GM21367 (cell line): ENCODE measurements at regions not wholly inside any gene's neighbourhood (a gene's known extent, or its start where the extent isn't known, plus 50 kb on each side); places are given as distances from the start of the nearest gene placed in this dataset.
"Not testable (repeated sequence)": the region's sequence is repeated elsewhere in the genome, so short reads cannot be mapped to it uniquely, and the experiment has no call there.

ENCODE experiments used
- ATAC-seq: cut with Tn5 transposase; IDR thresholded peaks from one replicate; pipeline ENCODE4 v1.9.1; 2021; ENCODE audit not compliant: unreplicated experiment

DNA sequence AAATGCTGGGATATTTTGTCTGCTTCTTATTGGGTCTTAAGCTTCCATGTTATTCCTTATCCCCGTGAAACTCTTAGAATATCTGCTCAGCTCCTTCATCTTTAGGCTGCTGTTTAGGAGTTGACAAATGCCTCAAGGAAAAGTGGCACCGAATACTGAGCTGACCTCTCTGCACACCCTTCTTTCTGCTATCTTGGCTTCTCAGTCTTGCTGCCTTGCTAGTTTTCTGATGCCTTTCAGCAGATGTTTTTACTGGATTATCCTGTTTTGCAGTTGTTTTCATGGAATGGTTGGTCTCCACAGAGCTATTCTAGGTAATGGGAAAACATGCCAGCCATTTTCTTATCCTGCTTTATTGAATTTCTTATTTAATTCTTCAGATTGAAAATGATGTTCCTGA, 86.3 kb downstream of the GYPE start:
- ATAC-seq = no peak

DNA sequence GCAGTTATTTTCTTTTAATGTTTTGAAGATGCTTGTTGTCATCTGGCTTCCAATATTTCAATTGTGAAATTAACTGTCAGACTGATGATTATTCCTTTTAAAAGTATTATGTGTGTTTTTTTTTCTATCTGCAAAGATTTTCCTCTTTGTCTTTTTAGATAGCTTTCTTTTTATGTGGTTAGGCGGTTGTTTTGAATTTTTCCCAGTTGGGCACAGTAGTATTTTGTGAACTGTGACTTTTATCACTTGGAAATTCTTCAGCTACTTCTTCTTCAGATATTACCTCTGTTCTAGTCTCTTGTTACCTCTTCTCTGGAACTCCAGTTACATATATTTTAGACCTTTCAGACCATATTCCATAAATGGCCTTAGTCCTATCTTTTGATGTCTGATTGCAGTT, 87.5 kb downstream of the GYPE start:
- not testable (repeated sequence) for ATAC-seq

DNA sequence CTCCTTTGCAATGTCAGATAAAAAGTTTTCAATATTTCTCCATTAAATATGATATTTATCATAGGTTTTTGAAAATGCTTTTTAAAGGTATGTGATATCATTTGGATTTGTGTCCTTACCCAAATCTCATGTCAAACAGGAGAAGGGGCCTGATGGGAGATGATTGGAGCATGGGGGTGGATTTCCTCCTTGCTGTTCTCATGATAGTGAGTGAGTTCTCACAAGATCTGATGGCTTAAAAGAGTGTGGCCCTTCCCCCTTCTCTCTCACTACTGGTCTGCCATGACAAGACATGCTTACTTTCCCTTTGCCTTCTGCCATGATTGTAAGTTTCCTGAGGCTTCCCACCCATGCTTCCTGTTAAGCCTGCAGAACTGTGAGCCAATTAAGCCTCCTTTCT, 90.0 kb downstream of the GYPE start:
- not testable (repeated sequence) for ATAC-seq

DNA sequence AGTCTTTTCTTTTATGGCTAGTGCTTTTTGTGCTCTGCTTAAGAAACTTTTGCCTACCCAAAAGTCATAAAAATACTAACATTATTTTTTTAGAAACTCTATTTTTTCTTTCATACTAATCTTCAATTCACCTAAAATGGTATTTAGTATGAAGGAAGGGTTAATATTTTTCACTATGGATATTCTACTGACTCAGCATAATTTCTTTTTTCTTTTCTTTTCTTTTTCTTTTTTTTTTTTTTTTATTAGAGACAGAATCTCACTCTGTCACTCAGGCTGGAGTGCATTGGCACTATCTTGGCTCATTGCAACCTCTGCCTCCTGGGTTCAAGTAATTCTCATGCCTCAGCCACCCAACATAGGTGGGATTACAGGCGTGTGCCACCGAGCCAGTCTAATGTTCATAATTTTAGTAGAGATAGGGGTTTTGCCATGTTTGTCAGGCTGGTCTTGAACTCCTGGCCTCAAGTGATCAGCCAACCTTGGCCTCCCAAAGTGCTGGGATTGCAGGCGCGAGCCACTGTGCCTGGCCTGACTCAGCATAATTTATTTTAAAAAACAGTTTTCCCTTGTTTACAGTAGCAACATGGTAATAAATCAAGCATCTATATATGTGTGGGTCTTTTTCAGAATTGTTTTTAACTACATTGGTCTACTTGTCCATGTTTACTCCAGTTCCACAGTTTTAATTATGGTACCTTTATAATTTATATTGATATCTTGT, 91.8 kb downstream of the GYPE start:
- not testable (repeated sequence) for ATAC-seq

DNA sequence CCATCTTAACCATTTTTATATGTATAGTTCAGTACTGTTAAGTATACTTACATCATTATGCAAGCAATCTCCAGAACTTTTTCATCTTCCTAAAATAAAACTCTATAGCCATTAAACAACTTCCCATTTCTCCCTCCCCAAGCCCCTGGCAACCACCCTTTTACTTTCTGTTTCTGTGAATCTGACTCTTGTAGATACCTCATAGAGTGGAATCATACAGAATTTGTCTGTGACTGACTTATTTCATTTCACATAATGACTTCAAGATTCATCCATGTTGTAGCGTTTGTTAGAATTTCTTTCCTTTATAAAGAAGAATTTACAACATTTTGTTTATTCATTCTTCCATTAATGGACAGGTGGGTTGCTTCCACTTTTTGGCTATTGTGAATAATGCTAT, 91.2 kb upstream of the FREM3 start:
- not testable (repeated sequence) for ATAC-seq

DNA sequence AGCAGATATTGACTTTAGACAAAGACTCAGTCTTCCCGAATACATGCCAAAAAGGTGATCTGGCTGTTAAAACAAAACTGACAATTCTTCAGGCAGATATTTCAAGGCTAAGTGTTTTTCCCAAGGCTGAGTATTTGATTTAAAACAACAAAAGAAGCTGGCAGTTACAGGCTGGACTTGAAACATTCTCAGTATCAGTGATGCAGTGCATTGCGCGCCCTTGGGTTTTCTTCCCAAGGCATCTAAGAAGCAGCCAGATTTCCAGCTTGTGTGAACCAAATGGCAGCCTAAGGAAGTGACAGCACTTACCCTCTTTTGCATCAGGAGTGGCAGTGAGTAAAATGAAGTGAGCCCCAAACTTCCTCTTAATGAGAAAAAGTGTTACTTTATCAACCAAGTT, 90.0 kb upstream of the FREM3 start:
- ATAC-seq = not testable (repeated sequence)

DNA sequence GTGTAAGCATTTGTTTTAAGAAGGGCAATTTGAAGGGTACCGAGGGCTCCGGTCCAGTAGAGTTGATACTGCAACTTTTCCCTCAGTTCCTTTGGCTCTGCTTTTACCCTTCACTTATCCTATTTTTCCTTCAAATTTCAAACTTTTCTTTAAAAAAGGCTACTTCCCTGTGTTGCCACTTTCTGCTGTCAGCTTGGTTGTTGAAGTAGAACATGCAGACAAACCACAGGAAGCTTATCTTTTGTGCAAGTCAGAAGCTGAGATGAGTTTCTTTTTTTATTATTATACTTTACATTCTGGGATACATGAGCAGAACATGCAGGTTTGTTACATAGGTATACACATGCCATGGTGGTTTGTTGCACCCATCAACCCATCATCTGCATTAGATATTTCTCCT, 89.1 kb upstream of the FREM3 start:
- not testable (repeated sequence) for ATAC-seq

DNA sequence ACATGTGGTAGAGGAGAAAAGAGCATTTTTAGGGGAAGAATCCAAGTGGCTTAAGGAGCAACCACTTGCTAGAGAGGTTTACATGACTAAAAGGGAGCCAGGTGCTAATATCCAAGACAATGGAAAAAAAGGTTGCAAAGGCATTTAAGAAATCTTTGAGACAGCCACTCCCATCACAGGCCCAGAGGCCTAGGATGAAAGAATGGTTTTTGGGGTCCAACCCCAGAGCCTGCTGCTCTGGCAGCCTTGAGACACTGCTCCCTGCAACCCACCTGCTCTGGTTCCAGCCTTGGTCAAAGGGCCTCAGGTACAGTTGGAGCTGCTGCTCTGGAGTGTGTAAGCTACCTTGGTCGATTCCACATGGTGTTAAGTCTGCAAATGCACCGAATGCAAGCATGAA, 84.1 kb upstream of the FREM3 start:
- ATAC-seq = no peak

DNA sequence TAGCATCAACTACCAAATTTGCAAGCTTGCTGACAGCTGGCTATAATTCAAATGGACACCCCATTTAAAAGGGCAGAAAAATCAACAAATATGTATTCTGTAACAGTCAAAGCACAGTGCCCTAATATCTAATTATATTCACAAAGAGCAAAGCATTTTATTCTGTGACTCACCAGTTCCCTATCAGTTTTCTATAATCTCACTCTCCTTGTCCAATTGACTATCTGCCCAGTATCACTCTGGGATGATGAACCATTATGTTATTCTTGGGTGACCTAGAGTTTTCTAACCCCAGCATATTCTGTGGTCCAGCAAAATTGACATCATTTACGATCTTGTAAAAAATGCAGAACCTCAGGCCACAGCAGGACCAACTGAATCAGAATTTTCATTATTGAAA, 82.0 kb upstream of the FREM3 start:
- ATAC-seq = no peak

DNA sequence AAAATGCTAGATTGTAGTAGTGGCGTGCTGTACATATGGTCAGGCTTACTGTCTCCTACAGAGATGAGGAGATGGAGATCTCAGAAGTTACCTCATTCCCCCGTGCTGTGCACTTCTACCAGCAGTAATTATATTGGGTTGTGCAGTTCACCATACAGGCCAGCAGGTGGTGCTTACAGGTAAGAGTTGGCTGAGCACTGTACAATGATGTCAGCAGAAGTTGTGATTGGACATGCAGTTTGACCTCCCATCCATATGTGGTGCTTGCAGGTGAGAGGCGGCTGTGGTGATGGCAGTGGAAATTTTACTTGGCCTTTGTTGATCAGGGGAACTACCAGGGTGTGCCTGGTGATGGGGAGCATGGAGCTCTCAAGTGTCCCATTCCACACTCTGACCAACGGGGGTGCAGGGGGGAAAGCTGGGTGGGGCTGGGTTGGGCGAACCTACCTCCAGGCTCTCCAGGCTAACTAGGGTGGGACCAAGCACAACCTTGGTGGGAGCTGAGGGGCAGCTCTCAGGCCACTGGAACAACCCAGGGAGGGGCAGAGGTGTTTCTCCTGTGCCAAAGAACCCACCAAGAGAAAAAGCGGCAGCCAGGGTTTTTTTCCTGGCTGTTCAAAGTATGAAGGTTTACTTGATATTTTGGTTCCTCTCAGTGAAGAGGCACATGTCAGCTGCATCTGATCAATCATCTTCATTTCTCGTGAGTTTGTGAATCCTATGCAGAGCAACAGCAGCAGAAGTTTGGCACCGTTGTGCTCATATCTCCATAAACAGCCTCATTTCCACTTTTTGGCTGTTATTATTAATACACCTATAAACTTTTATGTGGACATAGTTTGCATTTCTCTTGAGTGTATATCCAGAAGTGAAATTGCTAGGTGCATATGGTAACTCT, 73.8 kb upstream of the FREM3 start:
- ATAC-seq = peak; percentile 100

DNA sequence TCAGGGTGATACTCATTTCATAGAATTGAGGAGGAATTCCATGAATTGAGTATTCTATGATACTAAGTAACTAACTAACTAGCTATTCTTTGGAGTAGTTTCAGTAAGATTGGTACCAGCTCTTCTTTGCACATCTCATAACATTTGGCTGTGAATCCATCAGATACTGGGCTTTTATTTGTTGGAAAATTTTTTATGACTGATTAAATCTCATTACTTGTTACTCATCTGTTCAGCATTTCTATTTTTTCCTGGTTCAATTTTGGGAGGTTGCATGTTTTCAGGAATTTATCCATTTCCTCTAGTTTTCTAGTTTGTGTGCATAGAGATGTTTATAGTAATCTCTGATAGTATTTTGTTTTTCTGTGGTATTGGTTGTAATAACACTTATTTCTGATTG, 70.8 kb upstream of the FREM3 start:
- ATAC-seq = no peak

DNA sequence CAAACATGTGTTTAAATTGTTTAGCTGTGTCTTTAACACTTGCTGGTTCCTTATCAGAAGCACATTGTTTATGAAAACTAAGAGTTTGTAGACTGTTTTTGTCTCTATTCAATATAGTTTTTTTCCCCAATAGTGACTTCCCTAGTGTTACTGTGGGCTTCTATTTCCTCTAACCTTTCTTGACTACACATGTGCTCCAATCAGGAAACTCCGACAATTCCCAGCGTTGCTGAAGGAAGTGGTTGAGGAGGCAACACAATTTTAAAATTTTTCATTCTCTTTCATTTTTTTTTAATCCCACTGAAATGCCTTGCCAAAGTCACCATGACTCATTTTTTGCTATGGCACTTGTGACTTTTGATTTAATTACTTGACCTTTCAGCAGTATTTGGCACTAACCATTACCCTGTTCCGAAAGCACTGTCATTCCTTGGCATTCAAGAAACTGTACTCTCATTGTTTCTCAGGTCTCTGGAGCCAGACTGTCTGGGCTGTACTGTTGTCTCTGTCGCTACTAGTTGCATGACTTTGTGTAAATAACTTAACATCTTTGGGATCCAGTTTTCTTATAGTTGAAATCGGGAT, 67.6 kb upstream of the FREM3 start:
- no peak for ATAC-seq

DNA sequence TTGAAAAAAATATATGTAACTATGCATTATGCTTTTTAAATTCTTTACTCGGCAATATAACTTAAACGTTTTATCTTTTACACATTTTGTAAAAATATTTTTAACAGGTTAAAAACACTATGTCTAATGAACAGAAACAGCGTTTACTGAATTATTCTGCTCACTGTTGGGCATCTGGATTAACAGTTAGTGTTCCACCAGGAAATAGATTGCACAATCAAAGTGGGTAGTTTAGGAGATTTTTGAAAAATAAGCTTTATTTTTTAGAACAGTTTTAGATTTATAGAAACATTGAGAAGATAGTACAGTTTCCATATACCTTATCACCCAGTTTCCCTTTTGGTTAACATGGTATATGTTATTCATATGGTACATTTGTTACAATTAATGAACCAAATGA, 63.1 kb upstream of the FREM3 start:
- no peak for ATAC-seq

DNA sequence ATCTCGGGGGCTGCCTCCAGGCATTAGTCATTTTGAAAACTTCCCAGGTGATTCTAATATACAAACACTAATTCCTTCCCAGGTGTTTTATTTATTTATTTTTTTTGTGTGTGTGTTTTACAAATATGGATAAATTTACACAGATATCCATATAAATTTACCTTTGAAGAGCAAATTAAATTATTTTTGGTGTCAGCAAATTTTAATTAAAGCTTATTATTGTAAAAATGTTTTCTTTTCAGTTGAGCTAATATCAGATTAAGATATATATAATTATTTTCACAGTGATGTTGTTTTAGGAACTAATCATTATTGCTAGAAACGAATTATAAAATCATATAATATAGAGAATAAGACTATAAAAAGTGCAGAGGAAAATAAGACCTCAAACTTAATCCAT, 62.0 kb upstream of the FREM3 start:
- no peak for ATAC-seq
